GM19468 (cell line): ENCODE measurements at regions not wholly inside any gene's neighbourhood (a gene's known extent, or its start where the extent isn't known, plus 50 kb on each side); places are given as distances from the start of the nearest gene placed in this dataset.
A peak's percentile ranks its signal among the peaks of the same experiment; 100 is the strongest.

Experiments
- ATAC-seq: cut with Tn5 transposase; IDR thresholded peaks from one replicate; pipeline ENCODE4 v1.9.1; 2021; ENCODE audit warnings: mild to moderate bottlenecking, moderate library complexity, moderate number of reproducible peaks; ENCODE audit not compliant: unreplicated experiment; ENCODE audit errors: extremely low read depth

- no peak for ATAC-seq
Measured at GRCh38 chr4:11611868-11612267, 183.2 kb upstream of the HS3ST1 start.

GRCh38 chr4:11609751-11610150 is 181.1 kb upstream of the HS3ST1 start:
- no peak for ATAC-seq

GRCh38 chr4:11608992-11609391 is 180.3 kb upstream of the HS3ST1 start:
- ATAC-seq = no peak

- ATAC-seq = no peak
Measured at GRCh38 chr4:11606078-11606477, 177.4 kb upstream of the HS3ST1 start.

GRCh38 chr4:11605597-11605996 is 176.9 kb upstream of the HS3ST1 start:
- ATAC-seq = no peak

- no peak for ATAC-seq
Measured at GRCh38 chr4:11604821-11605220, 176.1 kb upstream of the HS3ST1 start.

GRCh38 chr4:11603591-11604194 is 175.0 kb upstream of the HS3ST1 start:
- ATAC-seq = no peak

- ATAC-seq = no peak
Measured at GRCh38 chr4:11602606-11603340, 174.1 kb upstream of the HS3ST1 start.

GRCh38 chr4:11599064-11599463 is 170.4 kb upstream of the HS3ST1 start:
- ATAC-seq = no peak

GRCh38 chr4:11598591-11598990 is 169.9 kb upstream of the HS3ST1 start:
- ATAC-seq = no peak

- ATAC-seq = no peak
Measured at GRCh38 chr4:11597506-11597905, 168.8 kb upstream of the HS3ST1 start.

GRCh38 chr4:11596989-11597388 is 168.3 kb upstream of the HS3ST1 start:
- ATAC-seq = no peak

GRCh38 chr4:11593576-11594116 is 165.0 kb upstream of the HS3ST1 start:
- no peak for ATAC-seq

GRCh38 chr4:11592276-11592675 is 163.6 kb upstream of the HS3ST1 start:
- no peak for ATAC-seq

- no peak for ATAC-seq
Measured at GRCh38 chr4:11590132-11590531, 161.4 kb upstream of the HS3ST1 start.

- no peak for ATAC-seq
Measured at GRCh38 chr4:11589676-11590075, 161.0 kb upstream of the HS3ST1 start.

- no peak for ATAC-seq
Measured at GRCh38 chr4:11587797-11588196, 159.1 kb upstream of the HS3ST1 start.

- no peak for ATAC-seq
Measured at GRCh38 chr4:11585506-11585905, 156.8 kb upstream of the HS3ST1 start.

GRCh38 chr4:11568511-11568910 is 139.8 kb upstream of the HS3ST1 start:
- no peak for ATAC-seq

- ATAC-seq = peak; percentile 60
Measured at GRCh38 chr4:11566444-11567022, 137.8 kb upstream of the HS3ST1 start.

- no peak for ATAC-seq
Measured at GRCh38 chr4:11565899-11566298, 137.2 kb upstream of the HS3ST1 start.
